ENCODE measurements at regions not wholly inside any gene's neighbourhood (a gene's known extent, or its start where the extent isn't known, plus 50 kb on each side); places are given as distances from the start of the nearest gene placed in this dataset.

DNA sequence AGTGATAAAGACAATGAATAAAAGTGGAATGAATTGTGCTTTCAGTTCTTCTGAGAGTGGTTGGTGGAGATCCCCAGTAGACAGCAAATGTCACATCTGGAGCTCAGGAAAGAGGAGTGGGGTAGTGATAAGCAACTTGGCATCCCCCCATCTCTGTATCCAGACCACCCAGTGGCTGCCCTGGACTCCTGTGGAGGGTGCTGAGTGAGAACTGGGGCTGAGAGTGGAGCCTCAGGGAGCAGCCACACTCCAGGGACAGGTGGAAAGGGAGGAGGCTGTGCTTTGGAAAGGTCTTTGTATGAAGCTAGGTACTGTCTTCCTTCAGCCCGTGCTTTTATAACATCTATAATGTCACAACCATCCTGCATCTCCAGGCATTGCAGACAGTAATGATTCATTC lies 85.6 kb upstream of the RASGRF1 start:
- CTCF ChIA-PET, result interaction anchor here (5.2 kb wide), 1 partner anchor 8 kb away, joined by 51 read pairs; no protein-coding TSS in a partner anchor
- POLR2A ChIA-PET, result no interaction called here
- no peak overlapping the region for H3K4me3 ChIP-seq (ENCODE audit: low read depth, low read length)
- no peak for DNase-seq (ENCODE audit: low read depth, low spot score)
- TF ChIP-seq, protein P1, sequence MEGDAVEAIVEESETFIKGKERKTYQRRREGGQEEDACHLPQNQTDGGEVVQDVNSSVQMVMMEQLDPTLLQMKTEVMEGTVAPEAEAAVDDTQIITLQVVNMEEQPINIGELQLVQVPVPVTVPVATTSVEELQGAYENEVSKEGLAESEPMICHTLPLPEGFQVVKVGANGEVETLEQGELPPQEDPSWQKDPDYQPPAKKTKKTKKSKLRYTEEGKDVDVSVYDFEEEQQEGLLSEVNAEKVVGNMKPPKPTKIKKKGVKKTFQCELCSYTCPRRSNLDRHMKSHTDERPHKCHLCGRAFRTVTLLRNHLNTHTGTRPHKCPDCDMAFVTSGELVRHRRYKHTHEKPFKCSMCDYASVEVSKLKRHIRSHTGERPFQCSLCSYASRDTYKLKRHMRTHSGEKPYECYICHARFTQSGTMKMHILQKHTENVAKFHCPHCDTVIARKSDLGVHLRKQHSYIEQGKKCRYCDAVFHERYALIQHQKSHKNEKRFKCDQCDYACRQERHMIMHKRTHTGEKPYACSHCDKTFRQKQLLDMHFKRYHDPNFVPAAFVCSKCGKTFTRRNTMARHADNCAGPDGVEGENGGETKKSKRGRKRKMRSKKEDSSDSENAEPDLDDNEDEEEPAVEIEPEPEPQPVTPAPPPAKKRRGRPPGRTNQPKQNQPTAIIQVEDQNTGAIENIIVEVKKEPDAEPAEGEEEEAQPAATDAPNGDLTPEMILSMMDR (IDR thresholded peaks at IDR 0.05; ENCODE audit: insufficient read depth, low read length, missing control alignments), result no peak

DNA sequence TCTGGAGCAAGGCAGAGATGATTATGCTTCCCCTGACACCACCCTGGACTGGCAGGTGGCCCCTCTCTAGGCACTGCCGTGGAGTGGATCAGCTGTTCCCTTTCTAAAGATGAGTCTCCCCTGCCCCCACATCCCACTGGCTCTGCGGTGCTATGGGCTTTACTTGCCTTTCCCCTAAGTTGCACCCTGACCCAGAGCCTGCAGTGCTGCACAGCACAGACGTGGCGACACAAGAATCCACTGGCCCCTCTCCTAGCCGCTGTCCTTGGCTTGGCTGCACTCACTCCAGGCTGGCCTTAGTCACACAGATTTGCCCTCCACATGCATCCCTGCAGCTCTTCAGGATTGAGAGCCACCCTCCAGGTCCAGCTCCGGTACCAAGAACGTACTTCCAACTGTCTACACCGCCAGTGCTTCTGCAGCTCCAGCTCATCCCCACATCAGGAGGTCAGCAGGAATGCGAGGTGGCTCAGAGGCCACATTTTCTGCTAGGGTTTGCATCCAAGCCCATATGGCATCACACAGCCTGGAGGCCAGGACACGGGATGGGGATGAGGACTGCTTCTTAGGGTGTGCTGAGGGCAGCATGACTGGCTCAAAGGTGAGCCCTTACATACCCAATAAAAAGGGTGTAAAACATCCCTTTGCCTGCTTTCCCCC lies 82.4 kb upstream of the RASGRF1 start:
- no peak for DNase-seq (ENCODE audit: low read depth, low spot score)
- H3K4me3 ChIP-seq (ENCODE audit: low read depth, low read length), result no peak overlapping the region
- CTCF ChIA-PET, result interaction anchor here (5.2 kb wide), 1 partner anchor 11 kb away, joined by 51 read pairs; no protein-coding TSS in a partner anchor
- POLR2A ChIA-PET, result no interaction called here
- TF ChIP-seq, protein P1 (IDR thresholded peaks at IDR 0.05; ENCODE audit: insufficient read depth, low read length, missing control alignments), result no peak

DNA sequence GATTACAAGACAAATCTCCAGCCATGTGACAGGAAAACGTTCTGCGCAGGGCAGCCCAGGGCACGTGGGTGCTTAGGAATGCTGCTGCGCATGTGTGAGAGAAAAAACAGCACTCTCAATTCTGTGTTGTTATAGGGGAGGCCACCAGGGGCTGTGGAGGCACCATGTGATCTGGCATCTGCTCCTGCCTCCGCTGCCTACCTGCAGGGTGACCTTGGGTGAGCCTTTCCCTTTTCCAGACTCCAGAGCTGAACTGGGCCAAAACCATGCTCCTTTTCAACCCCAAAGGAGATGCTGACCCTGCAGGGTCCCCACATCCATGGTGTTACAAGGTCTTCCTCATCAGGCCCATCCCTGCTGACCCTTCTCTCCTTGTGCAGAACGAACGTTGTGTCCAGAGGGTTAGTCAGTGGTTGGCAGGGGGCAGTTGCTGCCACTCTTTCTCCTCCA lies 81.5 kb upstream of the RASGRF1 start:
- ChIA-PET CTCF (interaction anchor here (5.2 kb wide), 1 partner anchor 12 kb away, joined by 51 read pairs; no protein-coding TSS in a partner anchor), POLR2A (no interaction called here)
- DNase-seq (ENCODE audit: low read depth, low spot score), result no peak
- TF ChIP-seq, protein P1 (IDR thresholded peaks at IDR 0.05; ENCODE audit: insufficient read depth, low read length, missing control alignments), result no peak
- no peak overlapping the region for H3K4me3 ChIP-seq (ENCODE audit: low read depth, low read length)

DNA sequence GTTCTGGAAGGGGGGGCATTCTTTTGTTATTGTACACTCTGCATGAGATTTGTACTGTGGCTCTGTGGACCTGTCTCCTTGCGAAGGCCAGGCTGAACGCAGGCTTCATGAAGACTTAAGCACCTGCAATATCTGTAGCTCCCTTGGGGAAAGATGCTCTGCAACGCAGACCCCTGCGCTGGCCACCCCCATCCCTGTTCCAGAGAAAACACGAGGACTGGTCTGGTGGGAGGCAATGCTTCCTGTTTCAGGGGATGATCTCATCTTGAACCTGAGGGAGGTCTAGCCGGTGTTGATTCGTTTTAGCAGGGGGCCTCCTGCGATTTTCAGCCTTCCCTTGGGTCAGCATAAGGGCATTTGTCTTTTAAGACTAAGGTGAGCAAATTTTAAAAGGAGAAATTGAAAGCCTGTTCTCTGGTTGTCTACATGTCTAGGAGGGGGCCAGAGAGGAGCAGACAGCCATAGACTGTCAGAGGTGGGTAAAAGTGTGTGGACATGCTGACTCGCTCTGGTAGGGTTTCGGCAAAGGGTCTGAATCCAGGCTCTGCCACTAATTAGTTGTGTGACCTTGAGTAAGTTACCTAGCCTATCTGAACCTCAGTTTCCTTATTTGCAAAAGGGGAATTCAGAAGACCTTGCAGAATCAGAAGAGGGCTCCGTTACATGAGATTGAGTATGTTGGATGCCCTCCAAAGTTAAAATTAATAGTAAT lies 80.9 kb upstream of the RASGRF1 start:
- TF ChIP-seq, protein P1 (IDR thresholded peaks at IDR 0.05; ENCODE audit: insufficient read depth, low read length, missing control alignments), result no peak
- ChIA-PET POLR2A (no interaction called here), CTCF (interaction anchor here (0.9 to 5.2 kb wide), 2 partner anchors 12 to 13 kb away, joined by 3 to 51 read pairs; no protein-coding TSS in a partner anchor)
- no peak overlapping the region for H3K4me3 ChIP-seq (ENCODE audit: low read depth, low read length)
- no peak for DNase-seq (ENCODE audit: low read depth, low spot score)

DNA sequence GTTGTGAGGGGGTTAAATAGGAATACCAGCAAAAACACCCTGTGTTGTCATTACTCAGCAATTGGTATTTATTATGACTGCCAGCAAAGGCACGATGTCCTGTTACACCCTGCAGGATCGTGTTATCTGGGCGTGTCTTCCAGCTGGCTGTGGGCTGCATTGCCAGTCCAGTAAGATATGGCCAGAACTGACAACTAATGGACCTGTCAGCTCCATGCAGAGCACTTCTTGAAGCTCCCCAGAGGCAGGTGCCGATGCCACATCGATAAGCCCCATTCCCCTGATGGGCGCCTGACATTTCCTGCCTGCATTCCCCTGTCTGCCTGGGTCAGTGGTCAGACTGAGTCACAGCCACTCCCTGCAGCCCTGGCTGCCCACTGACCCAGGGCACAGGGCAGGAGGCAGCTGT lies 79.7 kb upstream of the RASGRF1 start:
- no peak overlapping the region for H3K4me3 ChIP-seq (ENCODE audit: low read depth, low read length)
- DNase-seq (ENCODE audit: low read depth, low spot score), result no peak
- ChIA-PET POLR2A (no interaction called here), CTCF (interaction anchor here (0.9 kb wide), 1 partner anchor 14 kb away, joined by 3 read pairs; no protein-coding TSS in a partner anchor)
- TF ChIP-seq, protein P1 (IDR thresholded peaks at IDR 0.05; ENCODE audit: insufficient read depth, low read length, missing control alignments), result no peak

DNA sequence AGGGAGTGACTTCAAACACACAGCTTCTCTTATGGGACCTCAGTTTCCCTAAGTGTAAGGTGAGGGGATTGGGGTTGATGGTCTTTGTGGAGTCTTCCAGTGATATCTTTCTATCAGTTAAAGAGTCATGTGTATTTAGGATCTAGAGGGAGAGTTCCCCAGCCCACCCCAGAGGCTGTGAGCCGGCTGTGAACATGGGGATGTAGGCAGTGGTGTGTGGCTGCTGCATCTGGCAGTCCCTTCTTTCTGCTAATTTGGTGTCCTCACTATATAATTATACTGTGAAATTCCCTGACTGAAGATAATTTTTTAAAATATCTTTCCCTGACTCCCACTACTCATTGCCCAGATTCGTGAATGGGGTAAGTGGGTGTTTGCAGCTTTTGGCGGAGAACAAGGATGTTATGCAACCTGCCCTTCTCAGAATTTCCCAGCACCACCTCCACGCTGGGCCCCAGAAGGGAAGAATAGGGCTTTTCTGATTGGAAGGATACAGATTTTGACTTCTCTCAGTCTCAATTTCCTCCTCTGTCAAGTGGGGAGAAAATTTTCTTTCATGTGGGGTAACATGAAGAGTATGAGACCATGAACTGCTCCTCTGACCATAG lies 79.0 kb upstream of the RASGRF1 start:
- DNase-seq (ENCODE audit: low read depth, low spot score), result no peak
- TF ChIP-seq, protein P1 (IDR thresholded peaks at IDR 0.05; ENCODE audit: insufficient read depth, low read length, missing control alignments), result no peak
- no peak overlapping the region for H3K4me3 ChIP-seq (ENCODE audit: low read depth, low read length)
- POLR2A ChIA-PET, result no interaction called here
- CTCF ChIA-PET, result interaction anchor here (0.7 kb wide), 1 partner anchor 8 kb away, joined by 4 read pairs; no protein-coding TSS in a partner anchor

Measured in AG04449 (cell line).